ENCODE measurements at regions not wholly inside any gene's neighbourhood (a gene's known extent, or its start where the extent isn't known, plus 50 kb on each side); places are given as distances from the start of the nearest gene placed in this dataset.

- Histone ChIP-seq H3K4me3 (no peak overlapping the region), H3K27ac (no peak overlapping the region), H3K36me3 (no peaks in the 10 kb centered on the region), H3K9me3 (no peaks in the 10 kb centered on the region), H3K27me3 (replicated peaks; ENCODE audit: insufficient read depth) (no peaks in the 10 kb centered on the region), H3K4me1 (replicated peaks) (no peaks in the 10 kb centered on the region)
- DNase-seq (ENCODE audit: low spot score), result no peak
- intact Hi-C loops (cut with DNase I), result no loop called here
- 89% methylated on average over 6 of the region's 6 CpGs for WGBS
- no peak for TF ChIP-seq CTCF (IDR thresholded peaks at IDR 0.05)
- no peak for TF ChIP-seq POLR2A (IDR thresholded peaks at IDR 0.05)
- TF ChIP-seq POLR2AphosphoS5 (IDR thresholded peaks at IDR 0.05), result no peak
Measured at GRCh38 chrX:2600564-2600963, 90.5 kb upstream of the CD99 start.

DNA sequence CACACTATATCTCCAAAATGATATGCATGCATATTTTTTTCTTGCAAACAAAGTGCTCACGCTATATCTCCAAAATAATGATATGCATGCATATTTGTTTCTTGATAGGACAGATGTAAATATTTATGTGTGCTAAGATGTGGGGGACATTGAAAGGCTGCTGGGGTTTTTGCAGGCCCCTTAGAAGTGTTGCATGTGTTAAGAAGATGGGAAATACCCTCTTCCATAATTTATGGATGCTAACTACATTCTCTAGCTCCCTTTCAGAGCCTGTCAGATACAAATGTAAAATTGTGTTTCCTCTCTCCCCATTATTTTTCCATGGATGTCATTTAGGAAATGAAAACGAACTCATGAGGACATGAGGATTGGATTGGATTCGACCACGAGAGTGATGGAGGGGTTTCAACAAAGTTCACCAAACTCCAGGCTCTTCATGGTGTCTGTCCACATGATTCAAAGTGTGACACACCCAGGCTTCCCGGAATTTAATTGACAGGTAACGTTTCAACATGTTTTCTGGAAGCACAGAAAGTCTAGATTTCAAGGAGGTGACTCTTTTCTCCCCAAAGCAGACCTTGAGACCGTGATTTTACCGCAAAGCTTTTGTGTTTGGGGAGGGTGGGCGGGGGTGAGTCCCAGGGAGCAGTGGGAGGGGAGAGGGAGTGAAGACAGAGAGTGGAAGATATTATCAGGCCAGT lies 94.4 kb upstream of the CD99 start:
- Histone ChIP-seq H3K4me3 (no peak overlapping the region), H3K9me3 (no peaks in the 10 kb centered on the region), H3K4me1 (replicated peaks) (no peaks in the 10 kb centered on the region), H3K36me3 (no peaks in the 10 kb centered on the region), H3K27me3 (replicated peaks; ENCODE audit: insufficient read depth) (no peaks in the 10 kb centered on the region), H3K27ac (no peak overlapping the region)
- intact Hi-C loops (cut with DNase I), result no loop called here
- no peak for TF ChIP-seq POLR2A (IDR thresholded peaks at IDR 0.05)
- 62% methylated on average over 9 of the region's 9 CpGs for WGBS
- DNase-seq (ENCODE audit: low spot score), result no peak

DNA sequence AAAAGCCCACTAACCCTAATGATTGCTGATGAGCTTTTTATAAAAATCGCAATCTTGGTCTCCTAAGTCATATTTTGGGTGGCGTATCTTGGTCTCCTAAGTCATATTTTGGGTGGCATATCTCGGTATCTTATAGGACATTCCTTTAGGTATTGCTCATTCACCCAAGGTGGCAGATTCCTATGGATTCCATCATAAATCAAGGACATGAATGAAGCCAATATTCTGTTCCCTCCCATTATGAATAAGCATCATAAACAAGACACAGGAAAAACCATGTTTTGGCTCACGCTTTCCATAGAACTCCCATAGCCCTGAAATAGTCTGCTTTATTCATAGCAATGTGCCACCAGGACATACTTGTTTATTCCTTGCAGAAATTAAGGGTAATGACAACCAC lies 95.0 kb upstream of the CD99 start:
- Histone ChIP-seq H3K27me3 (replicated peaks; ENCODE audit: insufficient read depth) (no peaks in the 10 kb centered on the region), H3K9me3 (no peaks in the 10 kb centered on the region), H3K27ac (no peak overlapping the region), H3K4me1 (replicated peaks) (no peaks in the 10 kb centered on the region), H3K4me3 (no peak overlapping the region), H3K36me3 (no peaks in the 10 kb centered on the region)
- intact Hi-C loops (cut with DNase I), result no loop called here
- WGBS, result 92% methylated on average over 4 of the region's 4 CpGs
- no peak for DNase-seq (ENCODE audit: low spot score)
- TF ChIP-seq POLR2A (IDR thresholded peaks at IDR 0.05) (no peak), POLR2AphosphoS5 (IDR thresholded peaks at IDR 0.05) (no peak), CTCF (IDR thresholded peaks at IDR 0.05) (no peak)

DNA sequence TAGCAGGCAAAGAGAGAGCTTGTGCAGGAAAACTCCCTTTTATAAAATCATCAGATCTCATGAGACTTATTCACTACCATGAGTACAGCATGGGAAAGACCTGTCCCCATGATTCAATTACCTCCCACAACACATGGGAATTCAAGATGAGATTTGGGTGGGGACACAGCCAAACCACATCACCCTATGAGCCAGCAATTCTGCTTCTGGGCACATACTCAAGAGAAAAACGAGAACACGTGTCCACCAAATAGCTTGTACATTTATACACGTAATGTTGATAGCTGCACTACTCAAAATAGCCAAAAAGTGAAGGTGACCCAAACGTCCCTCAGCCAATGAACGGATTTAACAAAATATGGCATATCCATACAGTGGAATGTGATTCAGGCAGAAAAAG lies 94.5 kb upstream of the DHRSX start:
- H3K4me3 ChIP-seq, result no peak overlapping the region
- H3K9me3 ChIP-seq, result no peaks in the 10 kb centered on the region
- intact Hi-C loops (cut with DNase I), result no loop called here
- no peaks in the 10 kb centered on the region for H3K4me1 ChIP-seq (replicated peaks)
- TF ChIP-seq POLR2A (IDR thresholded peaks at IDR 0.05) (no peak), CTCF (IDR thresholded peaks at IDR 0.05) (no peak), POLR2AphosphoS5 (IDR thresholded peaks at IDR 0.05) (no peak)
- DNase-seq (ENCODE audit: low spot score), result no peak
- no peaks in the 10 kb centered on the region for H3K27me3 ChIP-seq (replicated peaks; ENCODE audit: insufficient read depth)
- no peaks in the 10 kb centered on the region for H3K36me3 ChIP-seq
- WGBS, result 43% methylated on average over 5 of the region's 5 CpGs
- H3K27ac ChIP-seq, result no peak overlapping the region

DNA sequence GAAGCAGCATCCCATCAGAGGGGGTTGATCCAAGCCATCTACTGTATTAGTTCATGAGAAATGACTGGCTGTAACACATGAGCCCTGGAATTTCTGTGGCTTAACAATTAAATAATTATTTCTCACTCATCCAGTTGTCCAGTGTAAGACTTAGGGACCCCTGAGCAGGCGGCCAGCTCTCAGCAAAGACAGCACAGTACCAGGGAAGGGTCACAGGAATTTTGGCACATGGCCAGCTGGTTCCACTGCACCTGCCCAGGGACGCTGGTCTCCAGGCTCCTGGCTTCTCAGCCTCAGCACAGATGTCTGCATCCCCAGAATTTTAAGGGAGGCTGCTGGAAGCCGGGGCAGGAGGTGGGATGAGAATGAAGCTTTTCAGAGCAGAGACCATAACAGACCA lies 93.7 kb upstream of the DHRSX start:
- TF ChIP-seq POLR2AphosphoS5 (IDR thresholded peaks at IDR 0.05) (no peak), CTCF (IDR thresholded peaks at IDR 0.05) (no peak), POLR2A (IDR thresholded peaks at IDR 0.05) (no peak)
- DNase-seq (ENCODE audit: low spot score), result no peak
- 79% methylated on average over 3 of the region's 3 CpGs for WGBS
- no peaks in the 10 kb centered on the region for H3K27me3 ChIP-seq (replicated peaks; ENCODE audit: insufficient read depth)
- no peak overlapping the region for H3K27ac ChIP-seq
- H3K4me3 ChIP-seq, result no peak overlapping the region
- H3K36me3 ChIP-seq, result no peaks in the 10 kb centered on the region
- intact Hi-C loops (cut with DNase I), result loop anchor here (5.0 kb wide), 1 partner anchor 307 kb away; no protein-coding TSS in a partner anchor
- no peaks in the 10 kb centered on the region for H3K4me1 ChIP-seq (replicated peaks)
- H3K9me3 ChIP-seq, result no peaks in the 10 kb centered on the region

Data from prostate gland (tissue), 2 donors.